Gastroesophageal sphincter (tissue), 3 donors: ENCODE measurements at regions not wholly inside any gene's neighbourhood (a gene's known extent, or its start where the extent isn't known, plus 50 kb on each side); places are given as distances from the start of the nearest gene placed in this dataset.

Experiments used
- EP300 ChIP-seq: sonication (generic); formaldehyde crosslinking; IDR thresholded peaks from one replicate; pipeline ENCODE4 v1.6.1; 2017; ENCODE audit warnings: antibody characterized with exemption, mild to moderate bottlenecking
- POLR2A ChIP-seq, 2 donors: fragments of 450-650 bp; IDR thresholded peaks; one replicate each; pipeline ENCODE4 v1.6.1; 2017; ENCODE audit warnings: antibody characterized with exemption in 2 of 2, mild to moderate bottlenecking in 2 of 2, moderate library complexity in 1 of 2
- POLR2AphosphoS5 ChIP-seq: sonication (generic); formaldehyde crosslinking; IDR thresholded peaks from one replicate; pipeline ENCODE4 v1.6.1; 2017; ENCODE audit warnings: antibody characterized with exemption
- TF ChIP-seq, protein P1 (sequence below), 4 experiments: fragments of 200-600 bp in 2 of 4; fragments of 450-650 bp in 2 of 4; sonication (generic) in 1 of 4; IDR thresholded peaks; one replicate each; pipeline ENCODE4 v1.5.1; 2017 to 2019; ENCODE audit warnings: antibody characterized with exemption in 4 of 4, mild to moderate bottlenecking in 2 of 4, moderate library complexity in 2 of 4

DNA sequence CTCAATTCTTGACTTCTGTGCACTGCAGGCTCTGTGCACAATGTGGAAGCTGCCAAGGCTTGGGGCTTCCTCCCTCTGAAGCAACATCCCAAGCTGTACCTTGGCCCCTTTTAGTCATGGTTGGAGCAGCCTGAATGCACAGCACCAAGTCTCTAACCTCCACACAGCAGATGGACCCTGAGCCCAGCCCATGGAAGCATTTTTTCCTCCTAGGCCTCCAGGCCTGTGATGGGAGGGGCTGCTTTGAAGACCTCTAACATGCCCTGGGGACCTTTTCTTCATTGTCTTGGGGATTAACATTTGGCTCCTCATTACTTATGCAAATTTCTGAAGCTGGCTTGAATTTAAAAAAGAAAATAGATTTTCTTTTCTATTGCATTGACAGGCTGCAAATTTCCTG lies 385.8 kb downstream of the LRRC70 start:
- TF ChIP-seq, protein P1, sequence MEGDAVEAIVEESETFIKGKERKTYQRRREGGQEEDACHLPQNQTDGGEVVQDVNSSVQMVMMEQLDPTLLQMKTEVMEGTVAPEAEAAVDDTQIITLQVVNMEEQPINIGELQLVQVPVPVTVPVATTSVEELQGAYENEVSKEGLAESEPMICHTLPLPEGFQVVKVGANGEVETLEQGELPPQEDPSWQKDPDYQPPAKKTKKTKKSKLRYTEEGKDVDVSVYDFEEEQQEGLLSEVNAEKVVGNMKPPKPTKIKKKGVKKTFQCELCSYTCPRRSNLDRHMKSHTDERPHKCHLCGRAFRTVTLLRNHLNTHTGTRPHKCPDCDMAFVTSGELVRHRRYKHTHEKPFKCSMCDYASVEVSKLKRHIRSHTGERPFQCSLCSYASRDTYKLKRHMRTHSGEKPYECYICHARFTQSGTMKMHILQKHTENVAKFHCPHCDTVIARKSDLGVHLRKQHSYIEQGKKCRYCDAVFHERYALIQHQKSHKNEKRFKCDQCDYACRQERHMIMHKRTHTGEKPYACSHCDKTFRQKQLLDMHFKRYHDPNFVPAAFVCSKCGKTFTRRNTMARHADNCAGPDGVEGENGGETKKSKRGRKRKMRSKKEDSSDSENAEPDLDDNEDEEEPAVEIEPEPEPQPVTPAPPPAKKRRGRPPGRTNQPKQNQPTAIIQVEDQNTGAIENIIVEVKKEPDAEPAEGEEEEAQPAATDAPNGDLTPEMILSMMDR (IDR thresholded peaks at IDR 0.05): no peak
- no peak for TF ChIP-seq POLR2A (IDR thresholded peaks at IDR 0.05)
- TF ChIP-seq POLR2AphosphoS5: no peak
- no peak for TF ChIP-seq EP300
